ENCODE measurements at regions not wholly inside any gene's neighbourhood (a gene's known extent, or its start where the extent isn't known, plus 50 kb on each side); places are given as distances from the start of the nearest gene placed in this dataset.
"Not testable (repeated sequence)": the region's sequence is repeated elsewhere in the genome, so short reads cannot be mapped to it uniquely, and the experiment has no call there.

DNA sequence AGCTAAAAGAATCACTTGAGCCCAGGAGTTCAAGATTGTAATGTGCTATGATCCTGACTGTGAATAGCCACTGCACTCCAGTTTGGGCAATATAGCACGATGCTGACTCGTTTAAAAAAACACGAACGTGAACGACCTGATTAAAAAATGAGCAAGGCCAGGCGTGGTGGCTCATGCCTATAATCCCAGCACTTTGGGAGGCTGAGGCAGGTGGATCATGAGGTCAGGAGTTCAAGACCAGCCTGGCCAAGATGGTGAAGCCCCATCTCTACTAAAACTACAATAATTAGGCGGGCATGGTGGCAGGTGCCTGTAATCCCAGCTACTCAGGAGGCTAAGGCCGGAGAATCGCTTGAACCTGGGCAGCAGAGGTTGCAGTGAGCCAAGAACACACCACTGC, 58.6 kb upstream of the NCOA3 start:
- not testable (repeated sequence) for DNase-seq

DNA sequence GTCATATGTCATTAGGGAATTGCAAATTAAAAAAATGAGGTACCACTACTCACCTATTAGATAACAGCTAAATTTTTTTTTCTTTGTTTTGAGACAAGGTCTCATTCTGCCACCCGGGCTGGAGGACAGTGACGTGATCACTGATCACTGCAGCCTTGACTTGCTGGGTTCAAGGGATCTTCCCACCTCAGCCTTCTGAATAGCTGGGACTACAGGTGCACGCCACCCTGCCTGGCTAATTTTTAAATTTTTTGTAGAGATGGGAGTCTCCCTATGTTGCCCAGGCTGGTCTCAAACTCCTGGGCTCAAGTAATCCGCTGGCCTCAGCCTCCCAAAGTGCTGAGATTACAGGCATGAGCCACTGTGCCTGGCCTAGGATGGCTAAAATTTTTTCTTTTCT, 57.1 kb upstream of the NCOA3 start:
- DNase-seq, result no peak

DNA sequence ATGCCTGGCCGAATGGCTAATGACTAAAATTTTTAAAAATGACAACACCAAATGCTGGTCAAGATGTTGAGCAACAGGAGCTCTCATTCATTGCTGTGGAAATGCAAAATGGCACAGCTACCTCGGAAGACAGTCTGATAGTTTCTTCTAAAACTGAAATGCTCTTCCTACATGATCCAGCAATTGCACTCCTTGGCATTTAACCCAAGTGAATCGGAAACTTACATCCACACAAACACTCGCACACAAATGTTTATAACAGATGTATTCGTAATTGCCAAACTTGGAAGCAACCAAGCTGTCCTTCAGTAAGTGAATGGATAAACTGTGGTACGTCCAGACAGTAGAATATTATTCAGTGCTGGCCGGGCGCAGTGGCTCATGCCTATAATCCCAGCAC, 56.4 kb upstream of the NCOA3 start:
- no peak for DNase-seq

DNA sequence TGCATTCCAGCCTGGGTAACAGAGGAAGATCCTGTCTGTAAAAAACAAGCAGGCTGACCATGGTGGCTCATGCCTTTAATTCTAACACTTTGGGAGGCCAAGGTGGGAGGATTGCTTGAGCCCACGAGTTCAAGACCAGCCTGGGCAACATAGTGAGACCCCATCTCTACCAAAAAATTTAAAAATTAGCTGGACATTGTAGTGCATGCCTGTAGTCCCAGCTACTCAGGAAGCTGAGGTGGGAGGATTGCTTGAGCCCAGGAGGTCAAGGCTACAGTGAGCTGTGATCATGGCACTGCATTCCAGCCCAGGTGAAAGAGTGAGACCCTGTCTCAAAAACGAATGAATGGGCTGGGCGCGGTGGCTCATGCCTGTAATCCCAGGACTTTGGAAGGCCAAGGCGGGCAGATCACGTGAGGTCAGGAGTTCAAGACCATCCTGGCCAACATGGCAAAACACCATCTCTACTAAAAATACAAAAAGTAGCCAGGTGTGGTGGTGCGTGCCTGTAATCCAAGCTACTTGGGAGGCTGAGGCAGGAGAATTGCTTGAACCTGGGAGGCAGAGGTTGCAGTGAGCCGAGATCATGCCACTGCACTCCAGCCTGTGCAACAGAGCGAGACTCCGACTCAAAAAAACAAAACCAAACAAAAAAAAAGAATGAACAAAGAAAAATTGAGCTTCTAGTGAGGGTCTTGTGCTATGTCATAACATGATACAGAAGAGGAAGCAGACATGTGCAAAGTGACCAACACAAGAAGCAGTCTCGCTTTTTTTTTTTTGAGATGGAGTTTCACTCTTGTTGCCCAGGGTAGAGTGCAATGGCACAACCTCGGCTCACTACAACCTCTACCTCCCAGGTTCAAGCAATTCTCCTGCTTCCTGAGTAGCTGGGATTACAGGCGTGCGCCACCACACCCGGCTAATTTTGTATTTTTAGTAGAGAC, 54.1 kb upstream of the NCOA3 start:
- not testable (repeated sequence) for DNase-seq

DNA sequence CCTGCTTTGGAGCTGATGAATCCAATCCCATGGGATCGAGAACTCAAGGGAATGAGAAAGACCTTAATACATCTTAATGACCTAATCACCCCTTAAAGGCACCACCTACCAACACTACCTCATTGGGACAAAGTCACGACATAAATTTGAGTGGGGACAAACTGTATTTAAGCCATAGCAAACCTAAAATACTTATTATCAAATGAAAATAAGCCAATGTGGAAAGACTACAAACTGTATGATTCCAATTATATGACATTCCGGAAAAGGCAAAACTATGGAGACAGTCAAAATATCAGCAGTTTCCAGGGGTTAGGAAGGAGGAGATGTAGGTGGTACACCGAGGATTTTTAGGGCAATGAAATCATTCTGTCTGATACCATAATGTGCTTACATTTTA, 53.3 kb upstream of the NCOA3 start:
- no peak for DNase-seq

DNA sequence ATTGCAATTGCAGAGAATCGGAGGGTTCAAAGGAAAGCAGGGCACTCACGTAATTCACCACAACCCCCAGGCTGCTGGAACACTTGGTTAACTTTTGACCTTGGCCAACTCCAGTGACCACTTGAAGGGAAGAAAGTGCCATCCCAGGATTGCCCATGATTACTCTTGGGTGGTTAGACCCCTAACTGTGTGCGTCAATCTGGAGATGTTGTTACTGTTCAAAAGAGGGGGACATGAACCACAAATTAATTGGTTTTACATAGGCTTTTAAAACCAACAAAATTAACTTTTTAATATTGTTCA, 50.1 kb upstream of the NCOA3 start:
- DNase-seq, result no peak

Measured in T-helper 1 cell (primary cell).